NCI-H774 (cell line): ENCODE measurements at regions not wholly inside any gene's neighbourhood (a gene's known extent, or its start where the extent isn't known, plus 50 kb on each side); places are given as distances from the start of the nearest gene placed in this dataset.
A peak's percentile ranks its signal among the peaks of the same experiment; 100 is the strongest.

Experiments used
- DNase-seq: peaks from one replicate; lab custom pipeline; 2025; lab: John Stamatoyannopoulos, UW

GRCh38 chr13:72346716-72347115, 380.7 kb downstream of the MZT1 start:
- DNase-seq = no peak

- DNase-seq = no peak
Measured at GRCh38 chr13:72342364-72342763, 385.1 kb downstream of the MZT1 start.

- no peak for DNase-seq
Measured at GRCh38 chr13:72341904-72342303, 385.5 kb downstream of the MZT1 start.

- no peak for DNase-seq
Measured at GRCh38 chr13:72317346-72318109, 409.9 kb downstream of the MZT1 start.

- peak; percentile 2 for DNase-seq
Measured at GRCh38 chr13:72316716-72317115, 410.7 kb downstream of the MZT1 start.

GRCh38 chr13:72315312-72315711, 412.1 kb downstream of the MZT1 start:
- no peak for DNase-seq

GRCh38 chr13:72314210-72314609, 413.2 kb downstream of the MZT1 start:
- no peak for DNase-seq

GRCh38 chr13:72313546-72313945, 413.9 kb downstream of the MZT1 start:
- DNase-seq = no peak

- DNase-seq = no peak
Measured at GRCh38 chr13:72303941-72304746, 423.3 kb downstream of the MZT1 start.

- DNase-seq = no peak
Measured at GRCh38 chr13:72296246-72296645, 429.2 kb upstream of the DACH1 start.

GRCh38 chr13:72295153-72295552, 428.1 kb upstream of the DACH1 start:
- DNase-seq = no peak

- no peak for DNase-seq
Measured at GRCh38 chr13:72293206-72293605, 426.2 kb upstream of the DACH1 start.

GRCh38 chr13:72290962-72291681, 424.1 kb upstream of the DACH1 start:
- DNase-seq = no peak

GRCh38 chr13:72286421-72286820, 419.4 kb upstream of the DACH1 start:
- no peak for DNase-seq

GRCh38 chr13:72284791-72285190, 417.8 kb upstream of the DACH1 start:
- no peak for DNase-seq

- no peak for DNase-seq
Measured at GRCh38 chr13:72261732-72262131, 394.7 kb upstream of the DACH1 start.

- DNase-seq = no peak
Measured at GRCh38 chr13:72259528-72259927, 392.5 kb upstream of the DACH1 start.

- DNase-seq = no peak
Measured at GRCh38 chr13:72258340-72258981, 391.5 kb upstream of the DACH1 start.

GRCh38 chr13:72255908-72256307, 388.9 kb upstream of the DACH1 start:
- no peak for DNase-seq

GRCh38 chr13:72253754-72254153, 386.8 kb upstream of the DACH1 start:
- DNase-seq = no peak

- no peak for DNase-seq
Measured at GRCh38 chr13:72246396-72246795, 379.4 kb upstream of the DACH1 start.

- no peak for DNase-seq
Measured at GRCh38 chr13:72244788-72245187, 377.8 kb upstream of the DACH1 start.
